NCI-H226 (cell line): ENCODE measurements at regions not wholly inside any gene's neighbourhood (a gene's known extent, or its start where the extent isn't known, plus 50 kb on each side); places are given as distances from the start of the nearest gene placed in this dataset.
"Not testable (repeated sequence)": the region's sequence is repeated elsewhere in the genome, so short reads cannot be mapped to it uniquely, and the experiment has no call there.

ENCODE experiments used
- DNase-seq: peaks from one replicate; pipeline ENCODE4 v3.0.0-alpha.2; 2015

DNA sequence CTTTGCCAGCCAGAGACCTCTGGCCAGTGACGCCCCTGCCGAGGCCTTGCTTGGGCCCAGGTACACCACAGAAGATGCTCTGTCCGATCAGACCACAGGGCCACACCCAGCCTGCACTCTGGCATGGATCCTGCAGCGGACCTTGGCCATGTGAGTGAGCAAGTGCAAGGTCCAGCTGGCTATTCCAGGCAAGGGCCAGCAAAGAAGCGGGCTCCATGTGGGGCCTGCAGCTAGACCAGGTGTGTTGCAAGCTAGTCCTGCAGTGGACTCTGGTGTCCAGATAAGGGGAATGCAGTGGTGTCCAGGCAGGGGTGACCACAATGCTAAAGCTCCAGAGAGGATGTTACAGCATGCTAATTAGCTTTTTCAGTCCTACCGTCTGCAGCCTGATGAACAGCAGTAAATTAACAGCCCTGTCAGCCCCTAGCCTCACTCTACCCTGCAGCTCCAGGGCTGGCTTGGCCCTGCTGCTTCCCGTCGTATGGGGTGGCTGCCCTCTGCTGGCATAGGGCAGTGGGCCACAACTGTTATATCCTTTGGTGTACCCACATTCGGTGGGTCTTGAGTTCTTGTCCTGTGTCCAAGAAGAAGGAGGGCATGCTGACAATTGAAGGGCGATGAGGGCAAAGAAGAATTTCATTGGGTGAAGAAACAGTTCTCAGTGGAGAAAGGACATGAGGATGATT, 284.5 kb upstream of the POU5F2 start:
- no peak for DNase-seq

- no peak for DNase-seq
Observed at GRCh38 chr5:94024620-94025019, 283.2 kb upstream of the POU5F2 start.

- peak; percentile 25 for DNase-seq
Observed at GRCh38 chr5:94024101-94024500, 282.7 kb upstream of the POU5F2 start.

GRCh38 chr5:94021246-94021645, 279.8 kb upstream of the POU5F2 start:
- DNase-seq = peak; percentile 63

DNA sequence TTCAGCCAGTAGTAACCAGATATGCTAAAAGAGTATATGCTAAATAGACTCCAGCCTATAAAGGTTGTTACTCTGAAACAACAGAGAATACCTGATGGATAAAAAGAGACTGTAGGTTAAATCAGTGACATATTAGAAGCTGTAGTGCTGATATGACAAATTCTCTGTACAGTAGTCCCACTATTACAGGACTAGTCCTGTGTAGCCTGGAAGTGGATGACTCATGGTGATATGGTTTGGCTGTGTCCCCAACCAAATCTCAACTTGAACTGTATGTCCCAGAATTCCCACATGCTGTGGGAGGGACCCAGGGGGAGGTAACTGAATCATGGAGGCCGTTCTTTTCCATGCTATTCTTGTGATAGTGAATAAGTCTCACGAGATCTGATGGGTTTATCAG, 276.2 kb upstream of the POU5F2 start:
- DNase-seq = peak; percentile 22

- no peak for DNase-seq
Observed at GRCh38 chr5:94010814-94011213, 269.4 kb upstream of the POU5F2 start.

- no peak for DNase-seq
Observed at GRCh38 chr5:94009161-94009560, 267.8 kb upstream of the POU5F2 start.

DNA sequence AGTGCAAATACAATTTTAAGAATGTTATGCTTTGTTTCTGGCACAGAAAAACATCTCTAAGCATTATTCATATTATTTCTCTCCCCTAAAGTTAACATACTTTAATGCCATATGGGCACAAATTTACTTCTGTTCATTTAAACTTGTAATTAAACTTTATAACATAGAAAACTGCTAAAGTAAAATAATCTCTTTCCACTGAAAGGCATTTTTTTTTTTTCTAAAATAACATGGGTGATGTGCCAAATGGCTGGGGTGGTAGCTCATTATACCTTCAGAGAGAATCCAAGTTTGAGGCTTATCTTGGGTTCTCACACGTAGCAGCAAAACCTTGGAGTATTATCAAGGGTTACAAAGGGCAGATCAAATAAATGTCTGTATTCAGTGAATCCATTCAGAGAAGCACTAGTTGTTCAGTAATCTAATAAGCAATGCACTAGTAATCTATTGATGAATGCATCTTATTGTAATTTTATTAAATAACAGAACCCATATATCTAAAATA, 257.6 kb upstream of the POU5F2 start:
- no peak for DNase-seq

DNA sequence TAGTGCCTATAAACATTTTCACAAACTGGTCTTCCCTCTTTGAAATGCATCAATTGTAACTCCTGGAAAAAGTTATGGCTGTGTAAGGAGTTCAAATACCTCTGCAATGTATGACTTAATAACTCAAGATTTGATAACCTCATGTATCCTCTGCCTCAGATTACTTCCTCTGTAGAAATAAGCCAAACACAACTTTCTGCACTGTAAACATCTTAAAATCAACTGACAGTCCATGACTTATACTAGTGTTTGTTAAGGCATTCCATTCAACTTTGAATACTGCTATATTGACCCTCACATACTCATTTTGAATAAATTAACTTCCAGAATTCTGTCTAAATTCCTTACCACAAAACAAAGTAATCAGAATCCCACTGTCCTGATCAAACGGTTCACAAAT, 256.2 kb upstream of the POU5F2 start:
- peak; percentile 4 for DNase-seq

DNA sequence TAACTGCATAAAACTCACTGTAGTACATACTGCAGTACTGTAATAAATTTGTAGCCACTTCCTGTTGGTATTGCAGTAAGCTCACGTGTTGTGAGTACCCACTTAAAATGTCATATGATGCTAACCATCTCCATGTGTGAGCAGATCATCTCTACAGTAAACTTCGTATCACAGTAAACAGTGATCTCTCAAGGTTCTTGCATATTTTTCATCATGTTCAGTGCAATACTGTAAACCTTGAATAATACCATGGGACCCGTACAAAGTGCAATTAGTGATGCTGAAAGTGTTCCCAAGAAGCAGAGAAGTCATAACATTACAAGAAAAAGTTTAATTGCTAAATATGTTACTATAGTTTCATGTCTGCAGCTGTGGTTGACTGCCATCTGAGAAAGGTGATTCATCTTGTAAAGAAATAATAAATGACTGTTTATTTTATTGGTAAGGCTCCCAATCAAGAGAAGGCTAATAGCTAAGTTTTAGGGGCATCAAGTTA, 253.8 kb upstream of the POU5F2 start:
- no peak for DNase-seq

GRCh38 chr5:93993161-93993560, 251.8 kb upstream of the POU5F2 start:
- DNase-seq = no peak

GRCh38 chr5:93990504-93991070, 249.2 kb upstream of the POU5F2 start:
- no peak for DNase-seq

DNA sequence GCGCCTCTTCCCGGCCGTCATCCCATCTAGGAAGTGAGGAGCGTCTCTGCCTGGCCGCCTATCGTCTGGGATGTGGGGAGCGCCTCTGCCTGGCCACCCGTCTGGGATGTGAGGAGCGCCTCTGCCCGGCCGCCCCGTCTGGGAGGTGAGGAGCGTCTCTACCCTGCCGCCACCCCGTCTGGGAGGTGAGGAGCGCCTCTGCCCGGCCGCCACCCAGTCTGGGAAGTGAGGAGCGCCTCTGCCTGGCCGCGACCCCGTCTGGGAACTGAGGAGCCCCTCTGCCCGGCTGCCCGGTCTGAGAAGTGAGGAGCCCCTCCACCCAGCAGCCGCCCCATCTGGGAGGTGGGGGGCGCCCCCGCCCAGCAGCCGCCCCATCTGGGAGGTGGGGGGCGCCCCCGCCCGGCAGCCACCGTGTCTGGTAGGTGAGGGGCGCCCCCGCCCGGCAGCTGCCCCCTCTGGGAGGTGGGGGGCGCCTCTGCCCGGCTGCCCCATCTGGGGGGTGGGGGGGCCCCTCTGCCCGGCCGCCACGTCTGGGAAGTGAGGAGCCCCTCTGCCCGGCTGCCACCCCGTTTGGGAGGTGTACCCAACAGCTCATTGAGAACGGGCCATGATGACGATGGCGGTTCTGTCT, 244.7 kb upstream of the POU5F2 start:
- DNase-seq = not testable (repeated sequence)

GRCh38 chr5:93978222-93978621, 236.8 kb upstream of the POU5F2 start:
- no peak for DNase-seq

- DNase-seq = no peak
Observed at GRCh38 chr5:93967923-93968322, 226.5 kb upstream of the POU5F2 start.

- DNase-seq = no peak
Observed at GRCh38 chr5:93964421-93964820, 223.0 kb upstream of the POU5F2 start.

DNA sequence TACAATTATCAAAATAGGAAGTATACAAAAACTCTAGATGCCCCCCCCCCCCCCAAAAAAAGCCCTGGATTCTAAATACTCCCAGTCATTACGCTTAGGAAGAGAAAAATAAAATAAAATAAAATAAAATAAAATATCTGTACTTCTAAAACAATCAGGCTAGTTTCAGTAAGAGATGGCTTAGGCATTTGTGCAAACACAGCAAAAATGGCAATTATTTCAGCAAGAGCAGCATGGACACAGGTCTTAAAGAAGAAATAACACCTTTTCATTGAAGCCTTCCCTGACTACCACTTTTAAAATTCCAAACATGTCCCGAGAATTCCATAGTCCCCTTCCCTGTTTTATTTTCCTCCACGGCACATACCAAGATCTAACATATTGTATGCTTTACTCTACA, 218.6 kb upstream of the POU5F2 start:
- DNase-seq = no peak

DNA sequence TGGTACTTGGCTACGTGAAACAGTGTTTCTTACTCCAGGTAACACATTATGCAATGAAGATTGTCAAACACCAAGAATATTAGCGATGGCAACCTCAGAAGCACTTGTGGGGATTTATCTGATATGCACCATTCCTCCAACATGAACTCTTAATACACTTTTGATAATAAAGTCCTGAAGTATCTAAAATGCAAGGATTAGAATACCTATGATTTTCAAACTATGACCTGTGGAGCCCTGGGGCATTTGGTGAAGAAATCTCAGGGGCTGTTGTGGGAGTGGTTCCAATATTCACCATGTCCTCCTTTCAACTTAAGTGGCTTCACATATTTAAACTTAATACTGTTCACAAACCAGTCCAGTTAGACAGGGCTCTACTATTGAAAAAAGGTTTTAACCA, 214.6 kb upstream of the POU5F2 start:
- no peak for DNase-seq

- no peak for DNase-seq
Observed at GRCh38 chr5:93954421-93955069, 213.1 kb upstream of the POU5F2 start.

DNA sequence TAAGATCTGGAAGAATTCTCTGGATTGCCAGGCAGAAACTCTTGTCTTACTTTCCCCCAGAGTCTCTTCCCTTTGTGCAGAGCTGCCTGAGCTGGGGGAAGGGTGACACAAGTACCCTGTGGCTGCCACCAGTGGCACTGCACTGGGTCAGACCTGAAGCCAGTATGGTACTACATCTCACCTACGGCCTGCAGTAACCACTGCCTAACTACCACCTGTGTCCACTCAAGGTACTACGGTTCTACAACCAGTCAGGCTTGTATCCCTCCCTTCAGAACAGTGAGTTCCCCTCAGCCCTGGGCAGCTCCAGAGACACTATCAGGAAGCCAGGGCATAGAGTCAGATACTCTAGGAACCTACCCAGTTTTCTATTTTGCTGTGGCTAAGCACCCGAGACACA, 212.0 kb upstream of the POU5F2 start:
- no peak for DNase-seq

DNA sequence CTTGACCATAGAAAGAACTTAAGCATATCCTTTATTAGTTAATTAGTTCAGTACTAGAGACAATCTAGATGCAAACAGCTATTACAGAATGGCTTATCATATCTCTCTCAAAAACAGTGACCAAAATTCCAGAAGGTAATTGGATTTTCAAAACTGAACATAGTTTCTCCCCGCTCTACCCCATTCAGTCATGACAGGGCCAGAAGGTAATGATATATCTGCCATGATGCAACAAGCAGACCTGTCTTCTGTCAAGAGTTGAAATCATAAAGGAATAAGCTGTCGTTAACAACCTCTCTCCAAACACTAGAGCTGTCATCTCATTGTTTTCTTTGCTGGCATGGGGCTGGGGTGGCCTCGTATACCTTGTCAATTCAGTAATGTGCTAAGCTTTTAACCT, 200.5 kb upstream of the POU5F2 start:
- DNase-seq = no peak

- DNase-seq = not testable (repeated sequence)
Observed at GRCh38 chr5:93933269-93933668, 191.9 kb upstream of the POU5F2 start.

DNA sequence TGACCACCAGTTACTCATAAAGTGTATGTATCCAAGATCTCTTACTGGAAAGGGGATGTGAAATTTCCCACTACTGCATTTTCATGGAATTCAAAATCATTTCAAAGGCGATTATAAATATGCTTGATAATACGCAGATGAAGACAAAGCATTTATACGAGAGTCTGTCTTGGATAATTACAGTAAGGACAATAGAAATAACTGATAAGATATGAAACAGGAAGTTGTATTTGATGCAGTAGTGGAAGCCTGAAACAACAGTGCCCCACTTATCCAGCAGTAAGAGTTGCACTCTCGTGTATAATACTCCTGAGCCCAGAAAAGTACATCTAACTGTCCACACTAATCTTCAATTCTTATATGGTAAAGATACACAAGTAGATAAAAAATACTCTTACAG, 188.7 kb upstream of the POU5F2 start:
- no peak for DNase-seq

GRCh38 chr5:93929131-93929530, 187.7 kb upstream of the POU5F2 start:
- DNase-seq = peak; percentile 6
